GM18858 (cell line): ENCODE measurements at regions not wholly inside any gene's neighbourhood (a gene's known extent, or its start where the extent isn't known, plus 50 kb on each side); places are given as distances from the start of the nearest gene placed in this dataset.
"Not testable (repeated sequence)": the region's sequence is repeated elsewhere in the genome, so short reads cannot be mapped to it uniquely, and the experiment has no call there.

Experiments
- ATAC-seq: cut with Tn5 transposase; IDR thresholded peaks from one replicate; pipeline ENCODE4 v1.9.1; 2021; ENCODE audit not compliant: unreplicated experiment

DNA sequence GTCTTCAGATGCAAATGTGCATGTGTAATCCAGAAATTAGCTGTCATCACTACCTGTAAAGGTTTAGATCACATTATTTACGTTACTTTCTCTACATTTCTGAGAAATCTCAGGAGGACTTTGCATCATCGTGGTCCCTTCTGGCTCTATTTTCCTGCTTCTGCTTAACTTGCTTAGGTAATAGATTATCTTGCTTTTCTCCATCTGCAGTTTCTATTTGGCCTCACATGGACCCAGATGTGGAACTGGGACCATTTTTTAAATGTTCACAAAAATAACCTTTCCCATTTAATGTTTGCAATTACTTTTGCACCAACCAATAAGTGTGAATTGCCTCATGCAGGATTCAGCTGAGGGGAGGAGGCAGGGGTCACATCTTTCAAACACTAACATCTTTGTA is 278.4 kb upstream of the SEMA3C start:
- ATAC-seq: no peak

DNA sequence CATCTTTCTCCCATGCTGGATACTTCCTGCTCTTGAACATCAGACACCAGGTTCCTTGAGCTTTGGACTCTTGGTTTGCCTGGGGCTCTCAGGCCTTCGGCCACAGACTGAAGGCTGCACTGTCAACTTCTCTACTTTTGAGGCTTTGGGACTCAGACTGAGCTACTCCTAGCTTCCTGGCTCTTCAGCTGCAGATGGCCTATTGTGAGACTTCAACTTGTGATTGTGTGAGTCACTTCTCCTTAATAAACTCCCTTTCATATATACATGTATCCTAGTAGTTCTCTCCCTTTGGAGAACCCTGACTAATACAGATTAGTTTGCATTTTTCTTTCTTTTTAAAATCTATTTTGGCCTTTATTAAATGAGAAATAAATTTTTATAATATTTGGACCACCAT is 276.2 kb upstream of the SEMA3C start:
- no peak for ATAC-seq

DNA sequence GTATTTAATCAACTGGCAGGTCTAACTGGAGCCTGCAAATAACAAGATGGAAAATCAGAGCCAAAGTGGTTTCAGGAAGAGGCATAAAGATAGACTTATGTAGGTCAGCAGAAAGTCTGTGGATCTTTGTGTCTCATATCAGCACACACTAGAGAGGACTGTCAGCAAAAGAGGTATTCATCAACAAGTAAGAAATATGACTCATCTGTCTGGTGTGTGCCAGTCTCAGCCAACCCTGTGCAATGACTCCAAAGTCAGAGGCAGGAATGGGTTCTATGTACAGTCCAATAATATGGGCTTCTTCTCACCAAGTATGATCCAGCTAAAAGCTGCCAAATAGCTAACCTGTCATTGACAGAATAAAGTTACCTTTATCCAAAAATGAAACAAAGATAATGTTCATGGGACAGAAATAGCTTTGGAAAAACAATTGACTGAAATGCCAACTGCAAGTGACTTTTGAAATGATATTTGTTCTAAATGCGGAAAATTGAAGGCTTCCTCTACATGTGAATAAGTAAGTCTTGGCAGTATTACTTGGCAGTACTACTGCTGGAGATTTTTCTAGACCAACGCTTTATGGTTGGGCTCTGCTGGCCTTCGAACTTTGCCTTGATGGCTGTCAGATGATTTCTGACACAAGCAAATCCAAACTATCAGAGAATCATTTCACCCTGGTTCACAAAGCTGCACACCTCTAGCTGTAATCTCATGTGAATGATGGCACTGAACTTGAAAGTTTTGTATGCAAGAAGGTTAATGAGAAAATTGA is 272.3 kb upstream of the SEMA3C start:
- no peak for ATAC-seq

DNA sequence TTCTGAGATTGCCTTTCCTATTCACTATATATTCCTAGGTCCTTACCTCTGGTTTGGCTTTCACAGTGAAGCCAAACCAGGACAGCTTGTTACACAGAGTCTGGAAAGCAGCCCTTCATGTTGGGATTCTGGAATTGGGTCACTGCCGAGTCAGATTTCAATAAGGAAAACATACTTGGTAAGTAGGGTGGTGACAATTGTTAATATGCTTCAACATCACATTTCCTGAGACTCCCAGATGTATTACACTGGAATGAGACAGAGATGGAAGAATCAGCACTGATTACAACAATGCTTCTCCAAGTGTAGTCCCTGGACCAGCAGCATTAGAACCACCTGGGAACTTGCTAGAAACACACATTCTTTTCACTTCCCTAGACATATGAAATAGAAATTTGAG is 268.9 kb upstream of the SEMA3C start:
- no peak for ATAC-seq

DNA sequence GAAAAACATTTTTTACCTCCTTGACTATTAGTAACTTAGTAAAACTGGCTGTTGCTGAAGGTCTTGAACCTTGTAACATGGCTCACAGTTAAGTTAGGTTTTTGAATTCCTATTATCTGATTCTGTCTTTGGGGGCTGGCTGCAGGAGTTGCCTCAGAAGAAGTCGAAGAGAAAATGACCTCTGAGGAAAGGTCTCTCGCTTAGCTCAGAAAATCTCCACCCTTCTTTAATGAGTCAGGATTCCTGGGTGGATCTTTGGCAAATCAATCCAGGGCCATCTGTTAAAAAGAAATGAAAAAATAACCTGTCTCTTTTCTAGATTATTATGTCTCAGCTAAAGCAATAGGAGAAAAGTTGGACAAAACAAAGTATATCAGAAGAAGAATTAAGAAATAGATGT is 267.8 kb upstream of the SEMA3C start:
- ATAC-seq: no peak

DNA sequence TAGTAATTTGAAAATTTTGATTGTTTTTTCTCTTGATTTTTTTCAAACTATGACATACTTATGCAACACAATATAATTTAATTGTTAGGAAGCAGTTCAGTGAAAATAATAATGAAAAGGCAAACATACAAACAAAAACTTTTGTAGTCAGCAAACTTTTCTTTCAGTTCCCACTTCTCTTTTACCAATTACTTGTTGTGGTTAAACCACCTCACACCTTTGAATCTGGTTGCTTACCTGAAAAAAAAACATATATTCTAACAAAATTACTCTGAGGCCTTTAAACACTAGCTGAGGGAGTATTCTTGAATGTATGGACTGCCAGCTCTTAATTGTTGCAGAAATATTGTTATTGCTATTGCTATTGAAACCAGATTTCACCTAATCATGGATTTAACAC is 266.2 kb upstream of the SEMA3C start:
- ATAC-seq: no peak

GRCh38 chr7:81183326-81183725 is 264.5 kb upstream of the SEMA3C start:
- no peak for ATAC-seq

DNA sequence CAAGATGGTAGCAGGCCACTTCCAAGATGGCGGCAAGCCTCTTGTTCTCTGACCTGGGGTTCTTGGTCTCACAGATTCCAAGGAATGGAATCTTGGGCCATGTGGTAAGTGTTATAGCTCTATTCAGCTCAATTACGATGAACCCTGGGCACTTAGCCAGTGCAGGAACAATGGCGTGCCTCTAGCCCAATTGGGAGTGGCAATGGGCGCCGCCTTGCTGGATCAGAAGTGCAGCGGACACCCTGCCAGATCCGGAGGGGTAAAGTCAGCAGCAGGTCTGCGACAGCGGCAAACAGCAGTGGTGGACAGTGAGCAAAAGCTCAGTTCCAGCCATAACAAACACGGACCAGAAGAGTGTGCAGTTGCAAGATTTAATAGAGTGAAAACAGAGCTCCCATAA is 263.2 kb upstream of the SEMA3C start:
- not testable (repeated sequence) for ATAC-seq

GRCh38 chr7:81181066-81181465 is 262.2 kb upstream of the SEMA3C start:
- ATAC-seq: no peak

DNA sequence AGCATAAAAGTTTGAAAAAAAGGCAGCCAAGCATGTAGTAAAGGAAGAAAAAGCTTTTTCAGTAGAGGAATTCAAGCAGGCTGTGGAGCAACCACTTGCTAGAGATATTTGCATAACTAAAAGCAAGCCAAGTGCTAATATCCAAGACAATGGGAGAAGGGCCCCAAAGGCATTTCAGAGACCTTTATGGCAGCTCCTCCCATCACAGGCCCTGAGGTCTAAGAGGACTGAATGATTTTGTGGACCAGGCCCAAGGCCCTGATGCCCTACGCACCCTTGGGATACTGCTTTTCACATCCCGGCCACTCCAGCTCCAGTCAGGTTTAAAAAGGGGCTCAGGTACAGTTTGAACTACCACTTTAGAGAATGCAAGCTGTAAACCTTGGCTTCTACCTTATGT is 261.7 kb upstream of the SEMA3C start:
- ATAC-seq: no peak

- no peak for ATAC-seq
These were observed 256.6 kb upstream of the SEMA3C start for GRCh38 chr7:81175275-81175940.

GRCh38 chr7:81173766-81174281 is 255.0 kb upstream of the SEMA3C start:
- no peak for ATAC-seq

- ATAC-seq: no peak
These were observed 251.4 kb upstream of the SEMA3C start for GRCh38 chr7:81170291-81170690.

- ATAC-seq: no peak
These were observed 249.1 kb upstream of the SEMA3C start for GRCh38 chr7:81167934-81168333.

- no peak for ATAC-seq
These were observed 246.2 kb upstream of the SEMA3C start for GRCh38 chr7:81165070-81165469.

- ATAC-seq: no peak
These were observed 244.1 kb upstream of the SEMA3C start for GRCh38 chr7:81162771-81163525.

DNA sequence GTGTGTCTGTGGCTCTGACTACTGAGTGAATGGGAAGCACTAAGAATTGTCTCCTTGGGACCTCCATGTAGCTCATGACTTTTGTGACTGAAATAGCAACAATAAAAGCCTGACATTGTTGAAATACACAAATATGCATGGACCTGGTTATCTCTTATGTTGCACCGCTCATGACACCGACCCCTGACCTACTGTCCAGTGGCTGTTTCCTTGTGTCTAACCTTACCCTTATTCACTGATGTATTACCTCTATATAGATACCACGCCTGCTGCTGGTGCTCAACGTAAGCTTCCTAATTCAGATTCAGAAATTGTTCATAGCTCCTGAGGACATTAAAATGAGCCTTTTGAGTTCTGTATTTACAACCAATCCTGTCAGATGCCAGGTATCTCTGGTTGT is 243.4 kb upstream of the SEMA3C start:
- ATAC-seq: no peak

DNA sequence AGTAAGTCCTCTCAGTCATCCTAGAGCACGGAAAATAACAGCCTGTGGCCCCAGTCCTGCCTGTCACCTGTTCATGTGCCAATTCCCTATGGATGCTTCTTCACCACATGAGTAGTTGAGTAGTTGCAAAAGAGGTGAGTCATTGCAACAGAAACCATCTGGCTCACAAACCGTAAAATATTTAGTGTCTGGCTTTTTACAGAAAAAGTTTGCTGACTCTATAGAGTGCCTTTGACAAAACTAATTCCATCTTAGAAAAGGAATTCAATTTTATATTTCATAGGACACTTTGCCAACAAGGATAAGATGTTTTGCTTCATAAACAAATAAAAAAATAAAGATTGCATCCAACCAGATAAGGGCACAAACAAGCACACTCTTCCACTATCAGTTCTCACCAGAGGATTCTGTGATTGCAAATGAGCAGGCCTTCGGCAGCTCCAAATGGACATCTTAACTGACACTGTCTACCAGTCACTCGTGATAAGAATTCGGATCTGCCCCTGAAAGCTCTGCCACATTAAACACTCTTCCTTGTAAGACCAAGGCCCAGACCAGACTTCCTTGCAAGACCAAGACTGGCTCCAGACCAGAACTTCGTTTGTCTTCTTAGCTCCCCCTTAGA is 242.7 kb upstream of the SEMA3C start:
- no peak for ATAC-seq

DNA sequence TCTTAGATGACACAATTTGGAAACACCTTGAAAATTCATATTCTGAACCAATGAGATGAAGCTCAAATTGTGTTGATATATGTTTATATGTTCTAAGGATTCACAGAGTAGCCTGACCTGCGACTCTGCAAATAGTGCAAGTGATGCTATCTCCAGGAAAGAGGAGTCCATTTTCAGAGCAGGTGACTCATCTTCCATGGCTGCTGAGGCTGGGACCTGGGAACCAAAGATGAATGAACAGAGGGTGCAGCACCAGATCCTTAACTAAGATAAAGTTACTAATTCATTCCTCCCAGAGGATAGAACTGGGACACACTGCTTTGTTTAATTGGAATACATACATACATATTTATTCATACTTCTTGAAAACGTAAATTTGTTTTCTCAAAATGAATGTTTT is 240.6 kb upstream of the SEMA3C start:
- ATAC-seq: no peak

DNA sequence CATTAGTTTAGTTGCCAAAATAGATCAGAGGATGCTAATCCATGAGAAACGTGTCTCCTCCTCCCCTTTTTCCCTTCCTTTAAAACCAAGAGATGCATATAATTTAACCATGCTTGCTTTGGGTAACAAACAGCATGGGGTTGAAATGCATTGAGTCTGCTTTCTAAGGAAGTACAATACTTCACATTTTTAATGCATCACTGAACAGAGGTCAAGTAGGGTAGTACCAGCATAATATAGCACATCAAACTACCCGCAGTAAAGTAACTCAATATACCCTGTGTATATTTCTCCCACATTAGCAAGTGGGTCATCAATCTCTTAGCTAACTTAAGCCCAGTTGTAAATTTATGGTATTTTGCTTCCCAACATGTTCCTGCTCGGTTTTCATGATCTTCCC is 239.3 kb upstream of the SEMA3C start:
- no peak for ATAC-seq

DNA sequence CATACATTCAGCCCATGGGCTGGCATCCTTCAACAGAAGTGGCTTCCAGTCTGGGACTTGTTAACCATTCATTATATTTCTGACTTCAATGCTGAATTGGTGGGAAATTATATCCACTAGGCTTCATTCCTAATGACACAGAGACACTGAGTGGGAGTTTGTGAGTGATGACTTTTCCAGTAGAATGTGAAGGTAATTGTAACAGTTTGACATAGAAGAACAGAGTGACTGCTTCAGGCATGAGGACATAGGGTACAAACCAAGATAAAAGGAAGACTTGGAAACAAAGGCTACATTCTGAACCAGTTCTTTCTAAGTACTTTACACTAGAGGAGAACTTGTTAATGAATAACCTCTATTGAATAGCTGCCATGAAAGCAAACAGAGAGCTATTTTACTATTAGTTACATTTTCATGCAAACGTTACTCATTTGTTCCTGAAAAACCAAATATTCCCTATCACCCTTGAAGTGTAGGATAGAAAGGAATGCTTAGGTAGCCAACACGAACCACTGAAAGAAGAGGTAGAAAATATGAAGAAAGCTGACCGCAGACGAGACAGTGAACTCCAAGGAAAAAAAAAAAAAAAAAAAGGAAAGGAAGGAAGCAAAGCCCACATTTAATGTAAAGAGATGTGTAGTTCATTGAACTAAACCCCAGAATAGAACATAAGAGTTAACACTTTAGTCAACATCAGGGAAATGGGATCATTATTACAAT is 237.0 kb upstream of the SEMA3C start:
- ATAC-seq: no peak
